ENCODE measurements at regions not wholly inside any gene's neighbourhood (a gene's known extent, or its start where the extent isn't known, plus 50 kb on each side); places are given as distances from the start of the nearest gene placed in this dataset.

DNA sequence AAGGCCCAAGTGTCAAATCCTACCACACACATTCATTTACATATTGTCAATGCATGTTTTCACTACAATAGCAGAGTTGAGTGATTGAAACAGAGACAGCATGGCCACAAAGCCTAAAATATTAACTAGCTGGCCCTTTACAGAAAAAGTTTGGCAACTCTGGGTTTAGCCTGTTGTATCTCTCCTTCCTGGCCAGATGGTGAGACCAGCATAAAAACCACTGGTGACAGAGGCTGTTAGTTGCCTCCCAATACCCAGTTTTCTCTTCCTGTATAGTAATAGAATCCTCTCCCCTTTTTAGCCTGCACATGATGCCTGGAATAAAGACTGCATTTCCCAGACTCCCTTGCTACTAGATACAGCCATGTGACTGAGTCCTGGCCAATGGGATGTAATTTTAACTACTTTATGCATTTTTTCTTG lies 100.0 kb upstream of the TAB2 start (continued):
- TF ChIP-seq ZFX (CRISPR knock-in tag; IDR thresholded peaks at IDR 0.05) (no peak), SRF (CRISPR knock-in tag; IDR thresholded peaks at IDR 0.05) (no peak), NBN (IDR thresholded peaks at IDR 0.05; ENCODE audit: low read depth) (no peak), BRD9 (IDR thresholded peaks at IDR 0.05; ENCODE audit: low read depth, partially characterized antibody) (no peak), HNRNPK (IDR thresholded peaks at IDR 0.05; ENCODE audit: low read depth, low read length, poor library complexity, severe bottlenecking) (no peak), ZNF175 (CRISPR knock-in tag; IDR thresholded peaks at IDR 0.05; ENCODE audit: low read depth) (no peak), SMARCA4 (IDR thresholded peaks at IDR 0.05) (no peak), CHCHD3 (CRISPR knock-in tag; IDR thresholded peaks at IDR 0.05) (no peak), BCOR (IDR thresholded peaks at IDR 0.05) (no peak), ZNF174 (CRISPR knock-in tag; IDR thresholded peaks at IDR 0.05) (no peak)
- TF ChIP-seq, protein P1, sequence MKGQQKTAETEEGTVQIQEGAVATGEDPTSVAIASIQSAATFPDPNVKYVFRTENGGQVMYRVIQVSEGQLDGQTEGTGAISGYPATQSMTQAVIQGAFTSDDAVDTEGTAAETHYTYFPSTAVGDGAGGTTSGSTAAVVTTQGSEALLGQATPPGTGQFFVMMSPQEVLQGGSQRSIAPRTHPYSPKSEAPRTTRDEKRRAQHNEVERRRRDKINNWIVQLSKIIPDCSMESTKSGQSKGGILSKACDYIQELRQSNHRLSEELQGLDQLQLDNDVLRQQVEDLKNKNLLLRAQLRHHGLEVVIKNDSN (CRISPR knock-in tag; IDR thresholded peaks at IDR 0.05): peak; percentile 79
- TF ChIP-seq, protein P2, sequence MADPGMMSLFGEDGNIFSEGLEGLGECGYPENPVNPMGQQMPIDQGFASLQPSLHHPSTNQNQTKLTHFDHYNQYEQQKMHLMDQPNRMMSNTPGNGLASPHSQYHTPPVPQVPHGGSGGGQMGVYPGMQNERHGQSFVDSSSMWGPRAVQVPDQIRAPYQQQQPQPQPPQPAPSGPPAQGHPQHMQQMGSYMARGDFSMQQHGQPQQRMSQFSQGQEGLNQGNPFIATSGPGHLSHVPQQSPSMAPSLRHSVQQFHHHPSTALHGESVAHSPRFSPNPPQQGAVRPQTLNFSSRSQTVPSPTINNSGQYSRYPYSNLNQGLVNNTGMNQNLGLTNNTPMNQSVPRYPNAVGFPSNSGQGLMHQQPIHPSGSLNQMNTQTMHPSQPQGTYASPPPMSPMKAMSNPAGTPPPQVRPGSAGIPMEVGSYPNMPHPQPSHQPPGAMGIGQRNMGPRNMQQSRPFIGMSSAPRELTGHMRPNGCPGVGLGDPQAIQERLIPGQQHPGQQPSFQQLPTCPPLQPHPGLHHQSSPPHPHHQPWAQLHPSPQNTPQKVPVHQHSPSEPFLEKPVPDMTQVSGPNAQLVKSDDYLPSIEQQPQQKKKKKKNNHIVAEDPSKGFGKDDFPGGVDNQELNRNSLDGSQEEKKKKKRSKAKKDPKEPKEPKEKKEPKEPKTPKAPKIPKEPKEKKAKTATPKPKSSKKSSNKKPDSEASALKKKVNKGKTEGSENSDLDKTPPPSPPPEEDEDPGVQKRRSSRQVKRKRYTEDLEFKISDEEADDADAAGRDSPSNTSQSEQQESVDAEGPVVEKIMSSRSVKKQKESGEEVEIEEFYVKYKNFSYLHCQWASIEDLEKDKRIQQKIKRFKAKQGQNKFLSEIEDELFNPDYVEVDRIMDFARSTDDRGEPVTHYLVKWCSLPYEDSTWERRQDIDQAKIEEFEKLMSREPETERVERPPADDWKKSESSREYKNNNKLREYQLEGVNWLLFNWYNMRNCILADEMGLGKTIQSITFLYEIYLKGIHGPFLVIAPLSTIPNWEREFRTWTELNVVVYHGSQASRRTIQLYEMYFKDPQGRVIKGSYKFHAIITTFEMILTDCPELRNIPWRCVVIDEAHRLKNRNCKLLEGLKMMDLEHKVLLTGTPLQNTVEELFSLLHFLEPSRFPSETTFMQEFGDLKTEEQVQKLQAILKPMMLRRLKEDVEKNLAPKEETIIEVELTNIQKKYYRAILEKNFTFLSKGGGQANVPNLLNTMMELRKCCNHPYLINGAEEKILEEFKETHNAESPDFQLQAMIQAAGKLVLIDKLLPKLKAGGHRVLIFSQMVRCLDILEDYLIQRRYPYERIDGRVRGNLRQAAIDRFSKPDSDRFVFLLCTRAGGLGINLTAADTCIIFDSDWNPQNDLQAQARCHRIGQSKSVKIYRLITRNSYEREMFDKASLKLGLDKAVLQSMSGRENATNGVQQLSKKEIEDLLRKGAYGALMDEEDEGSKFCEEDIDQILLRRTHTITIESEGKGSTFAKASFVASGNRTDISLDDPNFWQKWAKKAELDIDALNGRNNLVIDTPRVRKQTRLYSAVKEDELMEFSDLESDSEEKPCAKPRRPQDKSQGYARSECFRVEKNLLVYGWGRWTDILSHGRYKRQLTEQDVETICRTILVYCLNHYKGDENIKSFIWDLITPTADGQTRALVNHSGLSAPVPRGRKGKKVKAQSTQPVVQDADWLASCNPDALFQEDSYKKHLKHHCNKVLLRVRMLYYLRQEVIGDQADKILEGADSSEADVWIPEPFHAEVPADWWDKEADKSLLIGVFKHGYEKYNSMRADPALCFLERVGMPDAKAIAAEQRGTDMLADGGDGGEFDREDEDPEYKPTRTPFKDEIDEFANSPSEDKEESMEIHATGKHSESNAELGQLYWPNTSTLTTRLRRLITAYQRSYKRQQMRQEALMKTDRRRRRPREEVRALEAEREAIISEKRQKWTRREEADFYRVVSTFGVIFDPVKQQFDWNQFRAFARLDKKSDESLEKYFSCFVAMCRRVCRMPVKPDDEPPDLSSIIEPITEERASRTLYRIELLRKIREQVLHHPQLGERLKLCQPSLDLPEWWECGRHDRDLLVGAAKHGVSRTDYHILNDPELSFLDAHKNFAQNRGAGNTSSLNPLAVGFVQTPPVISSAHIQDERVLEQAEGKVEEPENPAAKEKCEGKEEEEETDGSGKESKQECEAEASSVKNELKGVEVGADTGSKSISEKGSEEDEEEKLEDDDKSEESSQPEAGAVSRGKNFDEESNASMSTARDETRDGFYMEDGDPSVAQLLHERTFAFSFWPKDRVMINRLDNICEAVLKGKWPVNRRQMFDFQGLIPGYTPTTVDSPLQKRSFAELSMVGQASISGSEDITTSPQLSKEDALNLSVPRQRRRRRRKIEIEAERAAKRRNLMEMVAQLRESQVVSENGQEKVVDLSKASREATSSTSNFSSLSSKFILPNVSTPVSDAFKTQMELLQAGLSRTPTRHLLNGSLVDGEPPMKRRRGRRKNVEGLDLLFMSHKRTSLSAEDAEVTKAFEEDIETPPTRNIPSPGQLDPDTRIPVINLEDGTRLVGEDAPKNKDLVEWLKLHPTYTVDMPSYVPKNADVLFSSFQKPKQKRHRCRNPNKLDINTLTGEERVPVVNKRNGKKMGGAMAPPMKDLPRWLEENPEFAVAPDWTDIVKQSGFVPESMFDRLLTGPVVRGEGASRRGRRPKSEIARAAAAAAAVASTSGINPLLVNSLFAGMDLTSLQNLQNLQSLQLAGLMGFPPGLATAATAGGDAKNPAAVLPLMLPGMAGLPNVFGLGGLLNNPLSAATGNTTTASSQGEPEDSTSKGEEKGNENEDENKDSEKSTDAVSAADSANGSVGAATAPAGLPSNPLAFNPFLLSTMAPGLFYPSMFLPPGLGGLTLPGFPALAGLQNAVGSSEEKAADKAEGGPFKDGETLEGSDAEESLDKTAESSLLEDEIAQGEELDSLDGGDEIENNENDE (IDR thresholded peaks at IDR 0.05; ENCODE audit: low read depth, low read length): no peak
